ENCODE measurements at regions not wholly inside any gene's neighbourhood (a gene's known extent, or its start where the extent isn't known, plus 50 kb on each side); places are given as distances from the start of the nearest gene placed in this dataset.
"Not testable (repeated sequence)": the region's sequence is repeated elsewhere in the genome, so short reads cannot be mapped to it uniquely, and the experiment has no call there.

GRCh38 chr2:133624551-133624950, 56.3 kb upstream of the NCKAP5 start:
- ChIA-PET CTCF (no interaction called here), POLR2A (no interaction called here)
- no peak for DNase-seq
- Mint-ChIP-seq H3K4me3 (no peak overlapping the region), H3K9me3 (peaks cover 13% of the 10 kb centered on the region), H3K27ac (no peak overlapping the region), H3K4me1 (ENCODE audit: low read depth) (no peaks in the 10 kb centered on the region), H3K36me3 (no peaks in the 10 kb centered on the region), H3K27me3 (no peaks in the 10 kb centered on the region)
- intact Hi-C loops (cut with micrococcal nuclease): no loop called here

GRCh38 chr2:133627741-133628140, 59.5 kb upstream of the NCKAP5 start:
- Mint-ChIP-seq H3K27ac (no peak overlapping the region), H3K27me3 (no peaks in the 10 kb centered on the region), H3K9me3 (peaks cover 8% of the 10 kb centered on the region), H3K4me1 (ENCODE audit: low read depth) (no peaks in the 10 kb centered on the region), H3K36me3 (no peaks in the 10 kb centered on the region), H3K4me3 (no peak overlapping the region)
- CTCF ChIA-PET: no interaction called here
- no peak for DNase-seq
- POLR2A ChIA-PET: no interaction called here
- intact Hi-C loops (cut with micrococcal nuclease): no loop called here

DNA sequence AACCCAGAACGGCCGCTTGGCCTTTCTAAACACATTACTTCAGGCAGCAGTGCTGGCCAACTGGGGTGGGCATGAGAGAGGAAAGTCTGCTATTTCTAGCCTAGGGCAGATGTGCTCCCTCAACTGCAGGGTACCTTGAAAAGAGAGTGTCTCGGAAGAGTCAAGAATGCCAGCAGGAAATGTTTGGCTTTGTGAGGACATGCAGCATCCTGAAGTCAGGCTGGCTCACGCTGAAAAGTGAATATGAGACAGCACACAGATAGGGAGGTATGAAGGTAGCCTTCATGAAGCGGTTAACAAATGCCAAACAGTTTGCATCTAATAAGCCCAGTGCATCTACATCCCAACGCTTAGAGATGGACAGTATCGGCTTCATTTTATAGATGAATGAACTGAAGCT, 65.0 kb upstream of the NCKAP5 start:
- CTCF ChIA-PET: no interaction called here
- Mint-ChIP-seq H3K27me3 (no peaks in the 10 kb centered on the region), H3K36me3 (no peaks in the 10 kb centered on the region), H3K9me3 (no peaks in the 10 kb centered on the region), H3K4me1 (ENCODE audit: low read depth) (no peaks in the 10 kb centered on the region), H3K4me3 (no peak overlapping the region), H3K27ac (no peak overlapping the region)
- POLR2A ChIA-PET: no interaction called here
- DNase-seq: no peak
- intact Hi-C loops (cut with micrococcal nuclease): no loop called here

DNA sequence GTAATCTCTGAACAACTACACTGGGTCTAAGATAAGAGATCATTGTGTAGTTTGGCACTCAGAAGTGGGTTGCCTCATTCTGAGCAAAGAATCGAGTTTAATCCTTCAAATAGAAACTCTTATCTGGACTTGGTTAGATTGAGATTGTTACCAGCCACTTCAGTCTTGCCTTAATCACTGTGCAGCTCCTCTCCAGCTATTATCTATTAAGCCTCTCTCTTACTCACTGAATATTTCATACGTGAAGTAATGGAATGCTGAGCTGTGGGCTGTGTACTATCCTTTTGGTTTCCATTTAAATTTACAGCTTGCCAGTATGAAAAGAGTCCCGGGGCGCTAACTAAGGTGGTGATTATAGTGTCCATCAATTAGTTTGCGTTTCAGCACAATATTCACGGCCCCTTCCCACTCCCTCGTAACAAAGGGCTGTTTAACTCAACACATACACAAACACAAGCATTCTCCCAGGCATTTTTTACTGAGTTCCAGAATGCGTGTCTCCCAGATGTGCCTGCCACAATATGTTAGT, 65.7 kb upstream of the NCKAP5 start:
- Mint-ChIP-seq H3K9me3 (no peaks in the 10 kb centered on the region), H3K27ac (no peak overlapping the region), H3K36me3 (no peaks in the 10 kb centered on the region), H3K4me1 (ENCODE audit: low read depth) (no peaks in the 10 kb centered on the region), H3K4me3 (no peak overlapping the region), H3K27me3 (no peaks in the 10 kb centered on the region)
- intact Hi-C loops (cut with micrococcal nuclease): no loop called here
- DNase-seq: no peak
- ChIA-PET CTCF (no interaction called here), POLR2A (no interaction called here)

GRCh38 chr2:133635131-133635530, 66.9 kb upstream of the NCKAP5 start:
- H3K27ac Mint-ChIP-seq: no peak overlapping the region
- H3K27me3 Mint-ChIP-seq: no peaks in the 10 kb centered on the region
- no peaks in the 10 kb centered on the region for H3K4me1 Mint-ChIP-seq (ENCODE audit: low read depth)
- DNase-seq: no peak
- no peaks in the 10 kb centered on the region for H3K9me3 Mint-ChIP-seq
- no peak overlapping the region for H3K4me3 Mint-ChIP-seq
- no peaks in the 10 kb centered on the region for H3K36me3 Mint-ChIP-seq
- intact Hi-C loops (cut with micrococcal nuclease): no loop called here
- ChIA-PET POLR2A (no interaction called here), CTCF (interaction anchor here (1.2 kb wide), 1 partner anchor 209 kb away, joined by 4 read pairs; no protein-coding TSS in a partner anchor)

- Mint-ChIP-seq H3K27ac (no peak overlapping the region), H3K27me3 (no peaks in the 10 kb centered on the region), H3K4me1 (ENCODE audit: low read depth) (no peaks in the 10 kb centered on the region), H3K36me3 (no peaks in the 10 kb centered on the region), H3K9me3 (no peaks in the 10 kb centered on the region), H3K4me3 (no peak overlapping the region)
- intact Hi-C loops (cut with micrococcal nuclease): no loop called here
- DNase-seq: no peak
- ChIA-PET POLR2A (no interaction called here), CTCF (interaction anchor here (1.2 kb wide), 1 partner anchor 207 kb away, joined by 4 read pairs; no protein-coding TSS in a partner anchor)
Observed at GRCh38 chr2:133636287-133636686, 68.0 kb upstream of the NCKAP5 start.

DNA sequence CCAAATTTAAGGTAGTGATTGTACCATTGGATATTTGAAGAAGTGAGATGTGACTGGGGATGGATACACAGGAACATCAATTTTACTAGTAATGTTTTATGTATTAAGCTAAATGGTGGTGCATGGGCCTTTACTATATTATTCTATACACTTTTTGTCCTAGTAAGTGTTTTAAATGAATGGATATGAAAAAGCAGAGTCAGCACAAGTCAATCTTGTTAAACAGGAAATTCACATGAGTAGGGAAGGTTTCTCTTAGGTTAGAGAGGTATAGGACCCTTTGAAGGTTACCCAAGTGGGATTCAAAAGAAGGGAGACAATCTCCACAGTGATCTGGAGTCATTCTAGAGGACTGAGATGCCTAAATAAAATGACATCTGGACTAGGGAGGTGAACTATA, 71.8 kb upstream of the NCKAP5 start:
- Mint-ChIP-seq H3K4me3 (no peak overlapping the region), H3K4me1 (ENCODE audit: low read depth) (no peaks in the 10 kb centered on the region), H3K27me3 (no peaks in the 10 kb centered on the region), H3K36me3 (no peaks in the 10 kb centered on the region), H3K9me3 (no peaks in the 10 kb centered on the region), H3K27ac (no peak overlapping the region)
- CTCF ChIA-PET: no interaction called here
- POLR2A ChIA-PET: no interaction called here
- intact Hi-C loops (cut with micrococcal nuclease): no loop called here
- DNase-seq: no peak

- Mint-ChIP-seq H3K27ac (no peak overlapping the region), H3K9me3 (no peaks in the 10 kb centered on the region), H3K4me1 (ENCODE audit: low read depth) (no peaks in the 10 kb centered on the region), H3K27me3 (no peaks in the 10 kb centered on the region), H3K36me3 (no peaks in the 10 kb centered on the region), H3K4me3 (no peak overlapping the region)
- ChIA-PET POLR2A (no interaction called here), CTCF (no interaction called here)
- intact Hi-C loops (cut with micrococcal nuclease): no loop called here
- no peak for DNase-seq
Observed at GRCh38 chr2:133641497-133641896, 73.2 kb upstream of the NCKAP5 start.

DNA sequence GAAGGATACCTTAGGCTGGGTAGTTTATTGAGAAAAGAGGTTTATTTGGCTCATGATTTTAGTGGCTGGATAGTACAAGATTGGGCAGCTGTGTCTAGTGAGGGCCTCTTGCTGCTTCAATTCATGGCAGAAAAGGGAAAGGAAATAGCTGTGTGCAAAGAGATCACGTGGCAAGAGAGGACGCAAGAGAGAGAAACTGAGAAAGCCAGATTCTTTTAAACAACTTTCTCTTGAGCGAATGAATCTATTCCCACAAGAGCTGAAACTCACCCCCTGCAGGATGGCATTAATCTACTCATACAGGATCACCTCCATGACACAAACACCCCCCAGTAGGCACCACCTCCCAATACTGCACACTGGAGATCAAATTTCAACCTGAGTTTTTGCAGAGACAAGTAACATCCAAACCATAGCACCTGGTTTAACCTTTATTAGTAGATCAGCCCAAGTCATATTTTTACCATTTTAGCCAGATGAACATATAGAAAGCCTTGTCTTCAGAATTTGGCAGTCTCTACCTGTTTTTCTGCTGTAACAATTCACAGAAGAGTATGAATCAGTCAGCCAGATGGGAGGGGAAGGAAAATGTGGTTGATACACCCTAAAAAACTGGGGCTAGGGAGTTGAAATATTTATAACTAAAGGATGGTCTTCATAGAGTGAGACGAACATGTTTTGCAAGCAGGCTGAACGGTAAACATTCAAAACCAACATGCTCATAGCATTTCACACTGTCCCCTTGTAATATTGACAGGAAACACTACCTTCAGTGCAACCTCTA, 73.9 kb upstream of the NCKAP5 start:
- intact Hi-C loops (cut with micrococcal nuclease): no loop called here
- H3K9me3 Mint-ChIP-seq: no peaks in the 10 kb centered on the region

GRCh38 chr2:133642791-133643191, 74.5 kb upstream of the NCKAP5 start:
- Mint-ChIP-seq H3K27me3 (no peaks in the 10 kb centered on the region), H3K4me1 (ENCODE audit: low read depth) (no peaks in the 10 kb centered on the region), H3K27ac (no peak overlapping the region), H3K4me3 (no peak overlapping the region), H3K36me3 (no peaks in the 10 kb centered on the region), H3K9me3 (no peaks in the 10 kb centered on the region)
- intact Hi-C loops (cut with micrococcal nuclease): no loop called here
- POLR2A ChIA-PET: no interaction called here
- CTCF ChIA-PET: no interaction called here
- DNase-seq: no peak

More for the DNA sequence above, 73.9 kb upstream of the NCKAP5 start:
- no peak overlapping the region for H3K27ac Mint-ChIP-seq
- no peaks in the 10 kb centered on the region for H3K4me1 Mint-ChIP-seq (ENCODE audit: low read depth)
- no peaks in the 10 kb centered on the region for H3K36me3 Mint-ChIP-seq
- no peak overlapping the region for H3K4me3 Mint-ChIP-seq
- DNase-seq: no peak
- CTCF ChIA-PET: no interaction called here
- POLR2A ChIA-PET: no interaction called here
- no peaks in the 10 kb centered on the region for H3K27me3 Mint-ChIP-seq

DNA sequence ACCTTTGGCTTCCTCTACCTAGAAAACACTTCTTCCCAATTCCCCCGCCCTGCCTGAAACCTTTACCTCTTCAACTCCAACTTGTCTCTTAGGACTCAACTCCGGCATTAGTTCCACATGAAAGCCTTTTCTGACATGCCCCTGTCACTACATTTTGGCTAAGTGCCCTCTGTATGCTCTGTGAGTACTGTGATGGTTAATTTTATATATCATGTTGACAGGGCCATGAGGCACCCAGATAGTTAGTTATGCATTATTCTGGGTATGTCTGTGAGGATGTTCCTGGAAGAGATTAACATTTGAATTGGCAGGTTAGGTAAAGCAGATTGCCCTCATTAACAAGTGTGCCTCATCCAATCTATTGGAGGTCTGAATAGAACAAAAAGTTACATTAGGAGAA, 75.6 kb upstream of the NCKAP5 start:
- H3K9me3 Mint-ChIP-seq: no peaks in the 10 kb centered on the region
- H3K4me3 Mint-ChIP-seq: no peak overlapping the region
- CTCF ChIA-PET: no interaction called here
- no peak for DNase-seq
- intact Hi-C loops (cut with micrococcal nuclease): no loop called here
- H3K36me3 Mint-ChIP-seq: no peaks in the 10 kb centered on the region
- POLR2A ChIA-PET: no interaction called here
- H3K27me3 Mint-ChIP-seq: no peaks in the 10 kb centered on the region
- H3K4me1 Mint-ChIP-seq (ENCODE audit: low read depth): no peaks in the 10 kb centered on the region
- no peak overlapping the region for H3K27ac Mint-ChIP-seq

GRCh38 chr2:133644846-133645245, 76.6 kb upstream of the NCKAP5 start:
- ChIA-PET CTCF (no interaction called here), POLR2A (no interaction called here)
- H3K36me3 Mint-ChIP-seq: no peaks in the 10 kb centered on the region
- no peak overlapping the region for H3K27ac Mint-ChIP-seq
- H3K9me3 Mint-ChIP-seq: peaks cover 3% of the 10 kb centered on the region
- H3K27me3 Mint-ChIP-seq: no peaks in the 10 kb centered on the region
- intact Hi-C loops (cut with micrococcal nuclease): no loop called here
- no peak for DNase-seq
- no peaks in the 10 kb centered on the region for H3K4me1 Mint-ChIP-seq (ENCODE audit: low read depth)
- H3K4me3 Mint-ChIP-seq: no peak overlapping the region

GRCh38 chr2:133647386-133647785, 79.1 kb upstream of the NCKAP5 start:
- POLR2A ChIA-PET: interaction anchor here (0.7 kb wide), 1 partner anchor 75 kb away, joined by 5 read pairs; no protein-coding TSS in a partner anchor
- H3K36me3 Mint-ChIP-seq; intact Hi-C loops (cut with micrococcal nuclease); DNase-seq; H3K4me3 Mint-ChIP-seq; CTCF ChIA-PET; H3K27me3 Mint-ChIP-seq; H3K4me1 Mint-ChIP-seq (ENCODE audit: low read depth); H3K9me3 Mint-ChIP-seq; H3K27ac Mint-ChIP-seq: not testable (repeated sequence)
